ENCODE measurements at regions not wholly inside any gene's neighbourhood (a gene's known extent, or its start where the extent isn't known, plus 50 kb on each side); places are given as distances from the start of the nearest gene placed in this dataset.

DNA sequence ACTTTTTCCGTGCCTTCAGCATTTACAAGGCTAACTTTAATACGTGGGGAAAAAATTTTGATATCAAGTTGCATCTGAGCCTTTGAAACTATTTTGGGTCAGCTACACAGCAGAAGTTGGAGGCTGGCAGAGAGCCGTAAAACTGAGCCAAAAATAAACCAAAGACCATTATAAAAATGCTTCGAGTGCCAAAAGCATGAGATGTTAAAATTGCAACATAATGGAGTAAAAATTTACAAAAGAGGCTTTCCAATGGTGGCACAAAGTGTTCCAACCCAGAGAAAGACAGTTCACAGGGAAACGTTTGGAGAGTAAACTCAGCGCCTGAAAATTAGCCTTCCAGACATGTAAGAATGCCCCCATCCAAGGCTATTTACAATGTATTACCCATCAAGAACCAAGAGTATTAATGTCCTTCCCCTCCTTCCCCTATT lies 190.3 kb downstream of the TLE1 start:
- TF ChIP-seq, protein P1, sequence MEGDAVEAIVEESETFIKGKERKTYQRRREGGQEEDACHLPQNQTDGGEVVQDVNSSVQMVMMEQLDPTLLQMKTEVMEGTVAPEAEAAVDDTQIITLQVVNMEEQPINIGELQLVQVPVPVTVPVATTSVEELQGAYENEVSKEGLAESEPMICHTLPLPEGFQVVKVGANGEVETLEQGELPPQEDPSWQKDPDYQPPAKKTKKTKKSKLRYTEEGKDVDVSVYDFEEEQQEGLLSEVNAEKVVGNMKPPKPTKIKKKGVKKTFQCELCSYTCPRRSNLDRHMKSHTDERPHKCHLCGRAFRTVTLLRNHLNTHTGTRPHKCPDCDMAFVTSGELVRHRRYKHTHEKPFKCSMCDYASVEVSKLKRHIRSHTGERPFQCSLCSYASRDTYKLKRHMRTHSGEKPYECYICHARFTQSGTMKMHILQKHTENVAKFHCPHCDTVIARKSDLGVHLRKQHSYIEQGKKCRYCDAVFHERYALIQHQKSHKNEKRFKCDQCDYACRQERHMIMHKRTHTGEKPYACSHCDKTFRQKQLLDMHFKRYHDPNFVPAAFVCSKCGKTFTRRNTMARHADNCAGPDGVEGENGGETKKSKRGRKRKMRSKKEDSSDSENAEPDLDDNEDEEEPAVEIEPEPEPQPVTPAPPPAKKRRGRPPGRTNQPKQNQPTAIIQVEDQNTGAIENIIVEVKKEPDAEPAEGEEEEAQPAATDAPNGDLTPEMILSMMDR (IDR thresholded peaks at IDR 0.05) = no peak
- no peak for TF ChIP-seq POLR2A (IDR thresholded peaks at IDR 0.05)
